Kidney epithelial cell (primary cell): ENCODE measurements at regions not wholly inside any gene's neighbourhood (a gene's known extent, or its start where the extent isn't known, plus 50 kb on each side); places are given as distances from the start of the nearest gene placed in this dataset.

Experiments
- DNase-seq: peaks from one replicate; pipeline ENCODE4 v3.0.0-alpha.2; 2010; ENCODE audit warnings: low read depth
- H3K27me3 ChIP-seq: 2 replicates; pipeline ENCODE4 v1.6.0; 2011; ENCODE audit warnings: low read length; ENCODE audit not compliant: control insufficient read depth, insufficient read depth
- H3K36me3 ChIP-seq: 2 replicates; pipeline ENCODE4 v1.5.1; 2011; ENCODE audit warnings: low read length; ENCODE audit not compliant: control insufficient read depth, insufficient read depth
- H3K4me3 ChIP-seq: 2 replicates; pipeline ENCODE4 v1.5.1; 2011; ENCODE audit warnings: low read depth, mild to moderate bottlenecking, control low read depth, low read length
- CTCF ChIP-seq: IDR thresholded peaks from 2 replicates; pipeline ENCODE4 v1.5.1; 2011; ENCODE audit warnings: mild to moderate bottlenecking, moderate library complexity, low read length, control low read depth, inconsistent platforms; ENCODE audit not compliant: insufficient read depth, poor library complexity, severe bottlenecking

DNA sequence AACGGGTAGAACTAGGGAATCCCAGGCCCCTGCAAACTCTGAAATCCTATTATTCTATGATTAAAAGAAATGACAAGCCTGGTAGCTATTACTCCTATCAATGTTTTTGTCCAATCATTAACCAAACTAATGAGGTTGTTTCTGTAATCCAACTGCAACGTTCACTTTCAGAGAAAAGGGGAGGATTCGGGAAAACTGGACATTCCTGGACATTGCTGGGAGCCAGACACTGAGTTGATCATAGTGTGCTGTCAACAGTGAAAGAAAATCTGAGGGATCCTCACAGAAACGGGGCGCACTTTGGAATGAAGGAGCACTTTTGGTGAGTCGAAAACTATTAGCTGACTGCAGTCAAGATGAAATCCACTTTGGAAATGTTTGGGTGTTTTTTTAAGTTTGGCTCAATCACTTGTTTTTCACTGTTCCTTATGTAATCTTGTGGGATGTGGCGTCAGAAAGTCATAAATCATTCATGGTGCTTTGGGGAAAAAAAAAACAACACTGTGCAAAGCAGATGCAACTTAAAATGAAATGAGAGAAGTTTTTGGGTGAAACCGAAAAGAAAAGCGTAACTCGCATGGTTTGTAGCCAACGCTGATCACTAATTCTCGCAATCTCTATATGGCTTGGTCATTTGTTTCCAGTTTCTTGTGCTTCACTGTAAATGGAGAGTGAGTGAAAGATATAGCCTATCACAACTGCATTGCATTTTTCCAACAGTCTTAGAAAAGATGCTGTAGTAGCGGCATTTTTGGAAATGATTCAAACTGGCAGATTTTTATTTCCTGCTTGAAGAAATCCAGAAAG lies 51.2 kb upstream of the ADRA1B start:
- Histone ChIP-seq H3K4me3 (no peak overlapping the region), H3K27me3 (no peaks in the 10 kb centered on the region), H3K36me3 (no peaks in the 10 kb centered on the region)
- TF ChIP-seq CTCF, result no peak
- no peak for DNase-seq

DNA sequence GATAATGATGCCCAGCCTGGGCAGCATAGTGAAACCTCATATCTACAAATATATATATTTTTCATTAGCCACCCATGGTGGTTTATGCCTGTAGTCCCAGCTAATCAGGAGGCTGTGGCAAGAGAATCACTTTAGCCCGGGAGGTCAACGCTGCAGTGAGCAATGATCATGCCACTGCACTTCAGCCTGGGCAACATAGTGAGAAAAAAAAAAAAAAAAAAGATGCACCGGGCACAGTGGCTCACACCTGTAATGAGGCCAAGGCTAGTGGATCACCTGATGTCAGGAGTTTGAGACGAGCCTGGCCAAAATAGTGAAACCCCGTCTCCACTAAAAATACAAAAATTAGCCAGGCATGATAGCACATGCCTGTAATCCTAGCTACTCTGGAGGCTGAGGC lies 50.2 kb upstream of the ADRA1B start:
- no peak overlapping the region for H3K4me3 ChIP-seq
- no peak for DNase-seq
- no peaks in the 10 kb centered on the region for H3K36me3 ChIP-seq
- no peaks in the 10 kb centered on the region for H3K27me3 ChIP-seq
- TF ChIP-seq CTCF, result no peak
